Parathyroid adenoma (tissue), 2 donors: ENCODE measurements at regions not wholly inside any gene's neighbourhood (a gene's known extent, or its start where the extent isn't known, plus 50 kb on each side); places are given as distances from the start of the nearest gene placed in this dataset.

Experiments
- H2AFZ ChIP-seq: fragments of 300-600 bp; sonication (generic); one replicate; pipeline ENCODE4 v1.7.0; 2017; ENCODE audit warnings: antibody characterized with exemption, mild to moderate bottlenecking
- H3K27ac ChIP-seq: fragments of 300-600 bp; sonication (generic); one replicate; pipeline ENCODE4 v1.7.0; 2017
- H3K27me3 ChIP-seq: fragments of 300-600 bp; sonication (generic); one replicate; pipeline ENCODE4 v1.7.0; 2017; ENCODE audit warnings: low read length; ENCODE audit not compliant: control insufficient read depth, insufficient read depth
- H3K36me3 ChIP-seq: fragments of 300-600 bp; sonication (generic); one replicate; pipeline ENCODE4 v1.7.0; 2017; ENCODE audit warnings: low read length; ENCODE audit not compliant: control insufficient read depth, insufficient read depth
- H3K4me1 ChIP-seq: fragments of 300-600 bp; sonication (generic); one replicate; pipeline ENCODE4 v1.7.0; 2017; ENCODE audit warnings: control low read depth
- H3K4me2 ChIP-seq: fragments of 300-600 bp; sonication (generic); one replicate; pipeline ENCODE4 v1.7.0; 2017; ENCODE audit warnings: low read length
- H3K4me3 ChIP-seq: fragments of 300-600 bp; sonication (generic); one replicate; pipeline ENCODE4 v1.7.0; 2017; ENCODE audit warnings: low read depth, low read length
- H3K79me2 ChIP-seq: fragments of 300-600 bp; sonication (generic); one replicate; pipeline ENCODE4 v1.7.0; 2017; ENCODE audit warnings: control low read depth
- H3K9ac ChIP-seq: fragments of 300-600 bp; sonication (generic); one replicate; pipeline ENCODE4 v1.7.0; 2017; ENCODE audit warnings: mild to moderate bottlenecking
- H3K9me3 ChIP-seq: fragments of 300-600 bp; sonication (generic); one replicate; pipeline ENCODE4 v1.7.0; 2017; ENCODE audit warnings: low read length; ENCODE audit not compliant: control insufficient read depth
- CTCF ChIP-seq: fragments of 300-600 bp; sonication (generic); IDR thresholded peaks from one replicate; pipeline ENCODE4 v1.7.0; 2017; ENCODE audit warnings: antibody characterized with exemption, mild to moderate bottlenecking
- donor health status: primary hyperparathyroidism.

GRCh38 chr2:220420820-220421219, 793.4 kb downstream of the SLC4A3 start:
- Histone ChIP-seq H3K4me2 (no peak overlapping the region), H3K4me1 (no peaks in the 10 kb centered on the region), H3K27ac (no peak overlapping the region), H3K27me3 (no peaks in the 10 kb centered on the region), H3K9ac (no peak overlapping the region), H3K4me3 (no peak overlapping the region), H3K79me2 (no peaks in the 10 kb centered on the region), H3K9me3 (no peaks in the 10 kb centered on the region), H3K36me3 (no peaks in the 10 kb centered on the region), H2AFZ (no peak overlapping the region)
- no peak for TF ChIP-seq CTCF

- Histone ChIP-seq H3K9me3 (no peaks in the 10 kb centered on the region), H3K79me2 (no peaks in the 10 kb centered on the region), H3K9ac (no peak overlapping the region), H2AFZ (no peak overlapping the region), H3K4me1 (no peaks in the 10 kb centered on the region), H3K27ac (no peak overlapping the region), H3K27me3 (no peaks in the 10 kb centered on the region), H3K4me3 (no peak overlapping the region), H3K36me3 (no peaks in the 10 kb centered on the region), H3K4me2 (no peak overlapping the region)
- TF ChIP-seq CTCF: no peak
Observed at GRCh38 chr2:220422676-220423075, 795.2 kb downstream of the SLC4A3 start.

GRCh38 chr2:220424561-220424960, 797.1 kb downstream of the SLC4A3 start:
- H3K4me2 ChIP-seq: no peak overlapping the region
- no peaks in the 10 kb centered on the region for H3K36me3 ChIP-seq
- no peaks in the 10 kb centered on the region for H3K27me3 ChIP-seq
- no peak overlapping the region for H3K27ac ChIP-seq
- H2AFZ ChIP-seq: no peak overlapping the region
- H3K4me1 ChIP-seq: no peaks in the 10 kb centered on the region
- H3K9ac ChIP-seq: no peak overlapping the region
- no peaks in the 10 kb centered on the region for H3K79me2 ChIP-seq
- no peak for TF ChIP-seq CTCF
- H3K4me3 ChIP-seq: no peak overlapping the region
- H3K9me3 ChIP-seq: no peaks in the 10 kb centered on the region

- Histone ChIP-seq H3K9ac (no peak overlapping the region), H3K27me3 (no peaks in the 10 kb centered on the region), H3K36me3 (no peaks in the 10 kb centered on the region), H3K4me1 (no peaks in the 10 kb centered on the region), H3K4me2 (no peak overlapping the region), H3K4me3 (no peak overlapping the region), H3K27ac (no peak overlapping the region), H3K79me2 (no peaks in the 10 kb centered on the region), H3K9me3 (no peaks in the 10 kb centered on the region), H2AFZ (no peak overlapping the region)
- TF ChIP-seq CTCF: no peak
Observed at GRCh38 chr2:220432645-220433044, 805.2 kb downstream of the SLC4A3 start.

GRCh38 chr2:220433131-220433530, 805.7 kb downstream of the SLC4A3 start:
- no peak overlapping the region for H2AFZ ChIP-seq
- no peaks in the 10 kb centered on the region for H3K36me3 ChIP-seq
- no peaks in the 10 kb centered on the region for H3K27me3 ChIP-seq
- TF ChIP-seq CTCF: no peak
- no peak overlapping the region for H3K4me3 ChIP-seq
- H3K27ac ChIP-seq: no peak overlapping the region
- no peak overlapping the region for H3K9ac ChIP-seq
- no peaks in the 10 kb centered on the region for H3K9me3 ChIP-seq
- H3K4me1 ChIP-seq: no peaks in the 10 kb centered on the region
- H3K79me2 ChIP-seq: no peaks in the 10 kb centered on the region
- no peak overlapping the region for H3K4me2 ChIP-seq
